HG03457 (cell line): ENCODE measurements at regions not wholly inside any gene's neighbourhood (a gene's known extent, or its start where the extent isn't known, plus 50 kb on each side); places are given as distances from the start of the nearest gene placed in this dataset.
"Not testable (repeated sequence)": the region's sequence is repeated elsewhere in the genome, so short reads cannot be mapped to it uniquely, and the experiment has no call there.

Experiments
- ATAC-seq: cut with Tn5 transposase; IDR thresholded peaks from one replicate; pipeline ENCODE4 v1.9.1; 2021; ENCODE audit warnings: moderate number of reproducible peaks; ENCODE audit not compliant: unreplicated experiment

- not testable (repeated sequence) for ATAC-seq
Measured at GRCh38 chr9:41839786-41840185, 289.4 kb downstream of the CNTNAP3B start.

GRCh38 chr9:41838953-41839352, 290.3 kb downstream of the CNTNAP3B start:
- not testable (repeated sequence) for ATAC-seq

- ATAC-seq: not testable (repeated sequence)
Measured at GRCh38 chr9:41838562-41838851, 290.7 kb downstream of the CNTNAP3B start.

GRCh38 chr9:41837684-41838561, 291.3 kb downstream of the CNTNAP3B start:
- ATAC-seq: not testable (repeated sequence)

- not testable (repeated sequence) for ATAC-seq
Measured at GRCh38 chr9:41833108-41833507, 296.1 kb downstream of the CNTNAP3B start.

GRCh38 chr9:41824723-41825122, 304.5 kb downstream of the CNTNAP3B start:
- not testable (repeated sequence) for ATAC-seq

- ATAC-seq: not testable (repeated sequence)
Measured at GRCh38 chr9:41802706-41803105, 326.5 kb downstream of the CNTNAP3B start.

GRCh38 chr9:41798684-41799083, 330.5 kb downstream of the CNTNAP3B start:
- not testable (repeated sequence) for ATAC-seq

- ATAC-seq: not testable (repeated sequence)
Measured at GRCh38 chr9:41790719-41791363, 338.4 kb downstream of the CNTNAP3B start.

GRCh38 chr9:41790007-41790406, 339.2 kb downstream of the CNTNAP3B start:
- not testable (repeated sequence) for ATAC-seq

- not testable (repeated sequence) for ATAC-seq
Measured at GRCh38 chr9:41789387-41789786, 339.8 kb downstream of the CNTNAP3B start.

- not testable (repeated sequence) for ATAC-seq
Measured at GRCh38 chr9:41787951-41788350, 341.3 kb downstream of the CNTNAP3B start.

GRCh38 chr9:41787270-41787669, 342.0 kb downstream of the CNTNAP3B start:
- ATAC-seq: not testable (repeated sequence)

- not testable (repeated sequence) for ATAC-seq
Measured at GRCh38 chr9:41784006-41784405, 345.2 kb downstream of the CNTNAP3B start.

- ATAC-seq: not testable (repeated sequence)
Measured at GRCh38 chr9:41783070-41783810, 346.0 kb downstream of the CNTNAP3B start.

- ATAC-seq: not testable (repeated sequence)
Measured at GRCh38 chr9:41781899-41782298, 347.3 kb downstream of the CNTNAP3B start.

- not testable (repeated sequence) for ATAC-seq
Measured at GRCh38 chr9:41779897-41780406, 349.3 kb downstream of the CNTNAP3B start.

- not testable (repeated sequence) for ATAC-seq
Measured at GRCh38 chr9:41779192-41779591, 350.0 kb downstream of the CNTNAP3B start.

- not testable (repeated sequence) for ATAC-seq
Measured at GRCh38 chr9:41778535-41779071, 350.6 kb downstream of the CNTNAP3B start.

- not testable (repeated sequence) for ATAC-seq
Measured at GRCh38 chr9:41777536-41777935, 351.7 kb downstream of the CNTNAP3B start.

- ATAC-seq: not testable (repeated sequence)
Measured at GRCh38 chr9:41772541-41772940, 356.7 kb downstream of the CNTNAP3B start.
